HFFc6 (cell line): ENCODE measurements at regions not wholly inside any gene's neighbourhood (a gene's known extent, or its start where the extent isn't known, plus 50 kb on each side); places are given as distances from the start of the nearest gene placed in this dataset.

Experiments
- DNase-seq: peaks from one replicate; pipeline ENCODE4 v3.0.0-alpha.2; 2018
- H3K27ac Mint-ChIP-seq: 2 replicates; pipeline ENCODE4 v1.8.0; 2020; ENCODE audit warnings: mild to moderate bottlenecking, mixed read lengths
- H3K27me3 Mint-ChIP-seq: 2 replicates; pipeline ENCODE4 v1.8.0; 2021; ENCODE audit warnings: mild to moderate bottlenecking, moderate library complexity, mixed read lengths; ENCODE audit not compliant: insufficient read depth
- H3K36me3 Mint-ChIP-seq: 2 replicates; pipeline ENCODE4 v1.8.0; 2021; ENCODE audit warnings: low read depth, mixed read lengths
- H3K4me1 Mint-ChIP-seq: 2 replicates; pipeline ENCODE4 v1.8.0; 2020; ENCODE audit warnings: low read depth, mixed read lengths
- H3K4me3 Mint-ChIP-seq: 2 replicates; pipeline ENCODE4 v1.8.0; 2020; ENCODE audit warnings: mild to moderate bottlenecking, moderate library complexity, mixed read lengths
- H3K9me3 Mint-ChIP-seq: 2 replicates; pipeline ENCODE4 v1.8.0; 2020; ENCODE audit warnings: mild to moderate bottlenecking, mixed read lengths
- CTCF ChIP-seq: fragments of 200-600 bp; sonication (generic); IDR thresholded peaks from 2 replicates; pipeline ENCODE4 v1.5.0; 2021; ENCODE audit warnings: antibody characterized with exemption, mild to moderate bottlenecking

- Mint-ChIP-seq H3K27me3 (no peaks in the 10 kb centered on the region; the same call in 1 of the 2 replicates), H3K4me3 (no peak overlapping the region), H3K27ac (no peak overlapping the region), H3K9me3 (peaks cover 64% of the 10 kb centered on the region), H3K4me1 (no peaks in the 10 kb centered on the region), H3K36me3 (no peaks in the 10 kb centered on the region; the same call in 1 of the 2 replicates)
- DNase-seq, result no peak
- TF ChIP-seq CTCF, result no peak
Measured at GRCh38 chr6:170117111-170117972, 173.5 kb downstream of the DLL1 start.

DNA sequence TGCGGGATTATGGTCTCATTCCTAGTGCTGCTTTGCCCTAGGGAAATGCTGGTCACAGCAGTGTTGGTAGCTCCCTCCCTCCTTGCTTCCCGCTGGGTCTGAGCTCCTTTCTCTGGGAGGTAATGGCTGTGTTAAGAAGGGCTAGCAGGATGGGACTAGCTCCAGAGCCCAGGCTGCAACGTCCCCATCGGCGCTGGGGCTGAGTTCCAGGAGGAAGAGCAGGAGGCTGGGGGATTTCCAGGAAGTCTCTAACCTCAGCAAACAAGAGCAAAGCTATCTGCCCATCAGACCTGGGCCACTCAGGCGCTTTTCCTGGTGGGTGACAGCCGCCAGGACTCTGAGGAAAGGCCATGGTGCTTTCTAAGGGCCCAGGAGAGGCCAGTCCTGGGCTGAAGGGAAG is 174.2 kb downstream of the DLL1 start:
- DNase-seq, result no peak

DNA sequence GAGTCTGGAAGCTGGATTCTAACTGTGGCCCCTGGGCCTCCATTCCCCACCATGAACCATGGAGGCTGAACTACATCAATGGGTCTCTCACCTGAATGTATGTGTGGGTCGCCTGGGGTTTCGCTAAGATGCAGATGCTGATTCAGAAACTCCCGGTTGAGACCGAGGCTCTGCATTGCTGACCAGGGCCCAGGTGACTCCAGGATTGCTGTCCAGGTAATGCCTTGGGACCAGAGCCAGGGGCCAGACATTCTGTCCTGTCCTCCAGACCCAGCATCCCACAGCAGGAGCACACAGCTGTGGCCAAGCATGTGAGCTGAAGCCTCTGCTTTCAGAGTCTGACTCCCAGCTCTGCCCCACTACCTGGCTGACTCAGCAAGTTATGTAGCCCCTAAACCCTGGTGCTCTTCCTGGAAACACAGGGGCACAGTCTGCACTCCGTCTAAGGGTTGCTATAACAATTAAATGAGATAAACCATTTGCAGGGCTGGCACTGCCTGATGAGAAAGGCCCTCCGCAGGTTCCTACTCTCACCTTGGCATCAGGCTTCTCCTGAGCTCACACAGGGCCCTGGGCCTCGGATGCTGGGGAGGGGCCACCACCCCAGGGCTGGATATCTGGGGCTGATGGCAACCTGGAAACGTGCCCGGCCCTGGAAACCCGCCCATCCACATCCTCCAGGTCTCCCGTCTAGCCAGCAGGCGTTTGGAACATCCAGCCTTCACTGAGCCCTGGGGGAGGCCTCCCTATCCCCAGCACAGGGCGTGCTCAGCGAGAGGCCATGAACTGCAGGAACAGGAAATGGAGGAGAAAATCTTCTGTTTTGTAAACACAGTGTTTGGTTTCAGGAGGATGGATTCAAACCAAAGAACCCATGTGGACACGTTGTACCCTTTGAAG is 175.7 kb downstream of the DLL1 start:
- no peaks in the 10 kb centered on the region; the same call in 1 of the 2 replicates for H3K36me3 Mint-ChIP-seq
- no peak overlapping the region for H3K27ac Mint-ChIP-seq
- no peak for TF ChIP-seq CTCF
- H3K4me3 Mint-ChIP-seq, result no peak overlapping the region
- no peaks in the 10 kb centered on the region; the same call in 1 of the 2 replicates for H3K27me3 Mint-ChIP-seq
- peaks cover 54% of the 10 kb centered on the region for H3K9me3 Mint-ChIP-seq
- H3K4me1 Mint-ChIP-seq, result no peaks in the 10 kb centered on the region
- no peak for DNase-seq

More for the DNA sequence above, 174.2 kb downstream of the DLL1 start:
- Mint-ChIP-seq H3K4me3 (no peak overlapping the region), H3K27me3 (no peaks in the 10 kb centered on the region; the same call in 1 of the 2 replicates), H3K4me1 (no peaks in the 10 kb centered on the region), H3K9me3 (peaks cover 58% of the 10 kb centered on the region), H3K36me3 (no peaks in the 10 kb centered on the region; the same call in 1 of the 2 replicates), H3K27ac (no peak overlapping the region)
- no peak for TF ChIP-seq CTCF

DNA sequence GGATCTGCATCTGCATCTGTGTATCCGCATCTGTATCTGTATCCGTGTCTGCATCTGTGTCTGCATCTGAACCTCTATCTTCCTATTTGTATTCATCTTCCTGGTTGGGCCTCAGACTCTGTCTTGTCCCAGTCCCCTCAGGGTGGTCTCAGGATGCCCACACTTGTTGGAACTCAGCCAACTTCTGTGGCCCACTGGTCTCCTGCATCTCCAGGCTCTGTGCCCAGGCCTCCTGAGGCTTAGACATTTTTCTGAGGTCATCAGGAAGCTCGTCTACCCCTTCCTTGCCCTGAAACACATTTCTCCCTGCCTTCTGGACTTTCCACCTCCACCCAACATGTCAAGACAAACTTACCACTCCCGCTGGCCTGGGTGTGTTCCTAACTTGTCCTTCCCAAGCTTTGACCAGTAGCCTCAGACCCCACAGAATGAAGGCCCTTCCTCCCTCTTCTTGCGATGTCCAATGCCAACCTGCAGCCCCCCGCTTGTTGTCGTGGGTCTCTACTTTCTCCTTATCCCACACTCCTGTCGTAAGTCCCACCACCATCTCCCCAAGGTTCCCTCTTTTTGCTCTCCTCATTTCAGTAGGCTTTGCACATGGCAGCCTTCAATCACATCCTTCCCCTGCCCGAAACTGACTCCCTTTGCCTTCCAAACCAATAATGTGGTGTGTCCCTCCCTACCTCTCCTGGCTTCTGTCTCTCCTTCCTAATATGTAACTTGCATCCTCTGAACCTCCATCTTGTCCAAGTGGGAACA is 176.5 kb downstream of the DLL1 start:
- TF ChIP-seq CTCF, result no peak
- Mint-ChIP-seq H3K9me3 (peaks cover 48% of the 10 kb centered on the region), H3K36me3 (no peaks in the 10 kb centered on the region; the same call in 1 of the 2 replicates), H3K4me3 (no peak overlapping the region), H3K27ac (no peak overlapping the region), H3K4me1 (no peaks in the 10 kb centered on the region), H3K27me3 (no peaks in the 10 kb centered on the region; the same call in 1 of the 2 replicates)
- no peak for DNase-seq

GRCh38 chr6:170113141-170113540 is 177.7 kb downstream of the DLL1 start:
- no peak for TF ChIP-seq CTCF

More at GRCh38 chr6:170113141-170113540, 177.7 kb downstream of the DLL1 start:
- H3K27me3 Mint-ChIP-seq, result no peaks in the 10 kb centered on the region
- H3K4me1 Mint-ChIP-seq, result no peaks in the 10 kb centered on the region
- no peak overlapping the region for H3K27ac Mint-ChIP-seq
- peaks cover 43% of the 10 kb centered on the region for H3K9me3 Mint-ChIP-seq
- no peaks in the 10 kb centered on the region; the same call in 1 of the 2 replicates for H3K36me3 Mint-ChIP-seq
- no peak overlapping the region for H3K4me3 Mint-ChIP-seq
- no peak for DNase-seq
